BJ (cell line): ENCODE measurements at regions not wholly inside any gene's neighbourhood (a gene's known extent, or its start where the extent isn't known, plus 50 kb on each side); places are given as distances from the start of the nearest gene placed in this dataset.

Source experiments
- CTCF ChIA-PET: fragments of 350-600 bp; formaldehyde crosslinking; extraction: SDS; loops from one replicate; lab custom pipeline; 2021; ENCODE audit warnings: antibody characterized with exemption, inconsistent platforms; lab: Yijun Ruan, JAX
- POLR2A ChIA-PET: fragments of 300-600 bp; sonication (Branson Sonifier 250); formaldehyde crosslinking; extraction: SDS; loops from one replicate; lab custom pipeline; 2021; ENCODE audit warnings: antibody characterized with exemption; lab: Charles Lee
- DNase-seq: peaks from one replicate; pipeline ENCODE4 v3.0.0-alpha.2; 2011; ENCODE audit warnings: low read depth
- H3K27me3 ChIP-seq: 2 replicates; pipeline ENCODE4 v1.6.0; 2011; ENCODE audit warnings: low read length; ENCODE audit not compliant: control insufficient read depth, insufficient read depth
- H3K36me3 ChIP-seq: 2 replicates; pipeline ENCODE4 v1.5.1; 2011; ENCODE audit warnings: low read length; ENCODE audit not compliant: control insufficient read depth, insufficient read depth
- H3K4me3 ChIP-seq: 2 replicates; pipeline ENCODE4 v1.5.1; 2011; ENCODE audit warnings: low read depth, mild to moderate bottlenecking, control low read depth, low read length
- TF ChIP-seq, protein P1 (sequence below): IDR thresholded peaks from 2 replicates; pipeline ENCODE4 v1.5.1; 2011; ENCODE audit warnings: low read depth, mild to moderate bottlenecking, control low read depth, inconsistent platforms, low read length, moderate library complexity; ENCODE audit not compliant: insufficient read depth

DNA sequence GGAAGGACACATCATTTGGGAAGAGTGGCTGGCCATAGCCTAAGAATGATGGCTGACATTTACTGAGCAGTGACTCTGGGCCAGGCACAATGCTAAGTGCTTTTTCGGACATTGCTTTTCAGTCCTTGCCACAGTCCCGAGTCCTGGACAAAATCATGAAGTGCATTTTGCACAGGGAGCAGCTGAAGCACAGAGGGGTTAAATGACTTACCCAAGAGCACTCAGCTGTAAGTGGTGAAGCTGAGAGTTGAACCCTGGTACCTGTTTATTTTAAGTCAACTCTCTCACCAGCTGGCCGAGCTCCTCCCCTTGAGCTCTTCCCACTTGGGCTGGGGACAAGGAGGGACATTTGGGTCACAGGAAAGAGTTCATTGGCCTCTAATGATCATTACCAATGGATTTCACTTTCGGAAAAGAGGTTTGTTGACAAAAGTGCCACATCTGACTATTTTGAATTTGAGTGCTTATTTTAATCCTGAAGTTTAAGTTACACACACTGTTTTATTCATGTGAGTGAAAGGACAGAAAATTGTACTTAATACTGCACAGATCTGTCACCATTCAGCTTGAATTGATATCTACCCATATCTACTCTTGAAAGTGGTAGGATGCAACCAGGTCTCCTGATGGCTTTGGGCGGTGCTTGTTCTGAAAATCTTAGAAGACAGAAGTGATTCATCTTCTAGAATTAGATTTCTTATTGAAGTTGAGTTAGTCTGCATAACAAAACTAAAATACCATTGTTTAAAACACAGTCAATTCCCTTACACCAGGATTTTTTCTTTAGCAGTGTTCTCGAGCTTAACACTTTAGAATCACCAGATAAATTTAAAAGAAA lies 368.7 kb upstream of the PROK2 start:
- Histone ChIP-seq H3K4me3 (no peak overlapping the region; the same call in 1 of the 2 replicates), H3K36me3 (no peaks in the 10 kb centered on the region), H3K27me3 (no peaks in the 10 kb centered on the region)
- TF ChIP-seq, protein P1, sequence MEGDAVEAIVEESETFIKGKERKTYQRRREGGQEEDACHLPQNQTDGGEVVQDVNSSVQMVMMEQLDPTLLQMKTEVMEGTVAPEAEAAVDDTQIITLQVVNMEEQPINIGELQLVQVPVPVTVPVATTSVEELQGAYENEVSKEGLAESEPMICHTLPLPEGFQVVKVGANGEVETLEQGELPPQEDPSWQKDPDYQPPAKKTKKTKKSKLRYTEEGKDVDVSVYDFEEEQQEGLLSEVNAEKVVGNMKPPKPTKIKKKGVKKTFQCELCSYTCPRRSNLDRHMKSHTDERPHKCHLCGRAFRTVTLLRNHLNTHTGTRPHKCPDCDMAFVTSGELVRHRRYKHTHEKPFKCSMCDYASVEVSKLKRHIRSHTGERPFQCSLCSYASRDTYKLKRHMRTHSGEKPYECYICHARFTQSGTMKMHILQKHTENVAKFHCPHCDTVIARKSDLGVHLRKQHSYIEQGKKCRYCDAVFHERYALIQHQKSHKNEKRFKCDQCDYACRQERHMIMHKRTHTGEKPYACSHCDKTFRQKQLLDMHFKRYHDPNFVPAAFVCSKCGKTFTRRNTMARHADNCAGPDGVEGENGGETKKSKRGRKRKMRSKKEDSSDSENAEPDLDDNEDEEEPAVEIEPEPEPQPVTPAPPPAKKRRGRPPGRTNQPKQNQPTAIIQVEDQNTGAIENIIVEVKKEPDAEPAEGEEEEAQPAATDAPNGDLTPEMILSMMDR: no peak
- ChIA-PET CTCF (no interaction called here), POLR2A (no interaction called here)
- DNase-seq: no peak

DNA sequence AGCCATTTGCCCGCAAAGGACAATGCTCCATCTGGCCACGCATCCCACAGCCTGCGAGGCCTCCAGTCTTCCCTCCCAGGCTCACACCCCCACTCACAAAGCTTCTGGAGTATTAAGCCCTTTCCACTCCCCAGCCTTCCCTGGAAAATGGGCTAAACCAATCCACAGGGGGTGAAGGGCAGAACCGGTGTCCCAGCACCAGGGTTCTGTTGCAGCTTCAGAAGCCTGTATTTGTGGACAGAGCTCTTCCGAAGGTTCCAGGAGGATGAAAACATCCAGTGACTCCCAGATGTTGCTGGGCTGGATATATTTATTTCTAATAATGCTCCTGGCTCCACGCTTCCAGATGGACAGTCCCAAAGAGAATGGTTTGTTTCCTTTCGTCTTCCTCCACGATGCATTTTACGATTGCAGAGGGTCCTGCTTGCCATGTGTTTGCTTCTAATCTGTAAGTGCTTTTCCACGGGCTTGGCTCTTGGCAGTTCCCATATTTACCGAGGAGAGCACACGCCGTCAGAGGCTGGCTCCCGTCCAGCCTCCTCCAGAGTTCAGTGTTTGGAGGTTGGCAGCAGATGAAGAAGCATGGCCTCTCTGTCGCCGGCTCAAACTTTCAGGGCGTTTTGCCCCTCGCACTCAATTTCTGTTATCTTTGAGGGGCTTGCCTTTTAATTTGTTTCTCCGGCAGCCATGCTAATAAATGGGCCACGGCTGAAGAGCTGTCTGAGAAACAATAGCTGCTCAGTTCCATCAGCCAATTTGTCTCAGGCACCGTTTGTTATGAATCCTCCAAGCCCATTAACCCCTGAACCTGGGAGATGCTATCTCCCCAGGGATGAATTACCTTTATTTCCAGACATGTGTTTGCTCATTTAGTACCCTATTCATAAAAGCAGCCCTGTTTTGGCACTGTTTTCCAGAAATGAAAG lies 367.9 kb upstream of the PROK2 start:
- Histone ChIP-seq H3K4me3 (peak overlapping the region; percentile 34), H3K27me3 (no peaks in the 10 kb centered on the region), H3K36me3 (no peaks in the 10 kb centered on the region)
- ChIA-PET CTCF (no interaction called here), POLR2A (interaction anchor here (0.5 kb wide), 1 partner anchor 177 kb away, joined by 3 read pairs; no protein-coding TSS in a partner anchor)
- TF ChIP-seq, protein P1: no peak
- no peak for DNase-seq

DNA sequence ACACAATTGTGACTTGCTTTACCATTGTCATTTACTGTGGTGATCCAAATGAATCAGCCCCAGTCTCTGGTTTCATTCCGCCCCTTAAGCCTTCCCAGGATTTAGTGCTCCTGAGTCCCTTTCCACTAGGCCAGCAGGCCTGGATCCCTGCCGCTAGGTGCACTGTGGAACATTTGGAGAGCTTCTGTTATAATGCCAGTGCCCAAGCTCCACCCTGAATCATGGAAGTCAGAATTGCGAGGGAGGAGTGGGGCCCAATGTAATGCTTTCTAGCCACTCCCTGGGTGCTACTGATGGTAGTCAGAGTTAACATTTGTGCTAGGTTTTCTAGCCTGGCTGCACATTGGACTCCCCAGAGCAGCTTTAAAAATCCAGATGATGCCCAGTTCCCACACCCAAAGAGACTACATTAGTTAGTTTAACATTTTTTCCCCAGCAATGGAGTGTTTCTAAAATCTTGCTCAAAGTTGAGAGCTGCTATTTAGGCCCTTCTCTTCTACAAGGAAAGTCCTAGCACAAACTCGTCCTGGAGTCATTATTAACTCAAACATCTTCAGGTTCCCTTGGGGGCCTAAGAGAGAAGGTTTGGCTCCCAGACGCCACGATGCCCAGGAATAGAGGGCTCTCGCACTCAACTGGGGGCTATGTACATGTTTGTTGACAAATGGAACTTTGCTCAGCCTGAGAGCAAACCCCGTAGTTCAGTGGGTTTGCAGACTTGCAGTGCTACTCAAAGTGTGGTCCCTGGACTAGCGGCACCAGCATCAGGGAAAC lies 366.7 kb upstream of the PROK2 start:
- ChIA-PET CTCF (no interaction called here), POLR2A (no interaction called here)
- Histone ChIP-seq H3K4me3 (no peak overlapping the region), H3K27me3 (no peaks in the 10 kb centered on the region), H3K36me3 (no peaks in the 10 kb centered on the region)
- TF ChIP-seq, protein P1: no peak
- DNase-seq: no peak

DNA sequence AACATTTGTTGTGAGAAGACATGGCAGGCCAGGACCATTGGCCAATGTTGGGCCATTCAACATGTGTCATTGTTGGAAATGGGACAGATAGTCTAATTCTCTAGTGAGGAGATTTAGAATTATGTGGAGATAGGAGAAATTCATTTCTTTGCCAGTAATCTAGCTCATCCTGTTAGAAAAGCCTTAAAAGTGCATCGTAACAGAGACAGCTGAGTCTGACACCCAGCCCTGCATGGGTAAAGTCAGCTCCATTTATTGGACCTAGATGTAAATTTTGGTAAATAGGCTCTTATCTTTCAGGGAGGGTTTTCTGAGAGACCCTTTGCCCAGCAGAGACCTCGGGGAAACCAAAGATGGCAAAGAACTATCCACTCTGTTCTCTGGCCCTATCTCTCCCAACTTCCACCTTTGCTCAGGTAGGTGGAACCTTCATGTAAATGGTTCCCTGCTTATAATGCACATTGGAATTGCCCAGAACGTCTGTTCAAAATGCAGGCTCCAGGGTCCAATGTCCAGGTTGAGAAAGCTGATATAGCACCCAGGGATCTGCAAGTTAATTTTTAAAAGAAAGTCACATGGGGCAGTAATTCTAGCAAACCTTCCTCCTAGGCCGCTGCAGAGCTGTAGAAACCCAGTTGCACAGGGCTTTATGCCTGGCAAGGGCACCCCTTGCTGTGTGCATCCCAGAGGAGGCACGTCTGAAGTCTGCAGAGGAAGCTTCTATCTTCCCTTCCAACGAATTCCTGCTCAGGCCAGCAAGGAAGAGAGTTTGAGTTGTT lies 365.9 kb upstream of the PROK2 start:
- no peak overlapping the region for H3K4me3 ChIP-seq
- ChIA-PET CTCF (no interaction called here), POLR2A (no interaction called here)
- DNase-seq: no peak
- no peaks in the 10 kb centered on the region for H3K27me3 ChIP-seq
- TF ChIP-seq, protein P1: no peak
- H3K36me3 ChIP-seq: no peaks in the 10 kb centered on the region
